HCT116 (cell line): ENCODE measurements at regions not wholly inside any gene's neighbourhood (a gene's known extent, or its start where the extent isn't known, plus 50 kb on each side); places are given as distances from the start of the nearest gene placed in this dataset.

Experiments
- ATAC-seq: fragments of 200-7000 bp; cut with Tn5 transposase; 2 replicates; pipeline ENCODE4 v1.9.1; 2020; ENCODE audit warnings: mild to moderate bottlenecking, moderate library complexity
- BruUV-seq: library from RNA; stranded (reverse); fragments of 400-500 nt; replicated peaks from 2 replicates; lab custom pipeline; 2021; lab: Mats Ljungman, UMichigan
- CTCF ChIA-PET: fragments of 300-600 bp; sonication (Branson Sonifier 250); formaldehyde crosslinking; loops from one replicate; lab custom pipeline; 2021; ENCODE audit warnings: antibody characterized with exemption; lab: Charles Lee
- POLR2A ChIA-PET: fragments of 300-600, 350-600 bp; sonication (Branson Sonifier 250); formaldehyde crosslinking; loops from one replicate; lab custom pipeline; 2021; ENCODE audit warnings: antibody characterized with exemption; lab: Charles Lee
- RAD21 ChIA-PET, 2 experiments: fragments of 300-600 bp; sonication (Branson Sonifier 250); formaldehyde crosslinking; loops; one replicate each; lab custom pipeline; 2023; ENCODE audit warnings: low total read pairs in 2 of 2; ENCODE audit not compliant: uncharacterized antibody in 2 of 2, unreplicated experiment in 2 of 2, low non-redundant PET in 1 of 2; lab: Charles Lee
- DNase-seq: peaks from one replicate; pipeline ENCODE4 v3.0.0-alpha.2; 2010; ENCODE audit warnings: low read depth, low spot score
- H2AFZ ChIP-seq: fragments of 200-600 bp; shearing (Covaris generic), sonication (generic); 2 replicates; pipeline ENCODE4 v1.6.1; 2017; ENCODE audit warnings: low read depth, mixed run types, mixed read lengths, antibody characterized with exemption, low read length; ENCODE audit not compliant: poor library complexity, severe bottlenecking
- H3K27ac ChIP-seq: 2 replicates; pipeline ENCODE4 v1.5.1; 2012; ENCODE audit warnings: low read depth, low read length
- H3K27me3 ChIP-seq: fragments of 200-600 bp; sonication (generic); 2 replicates; pipeline ENCODE4 v1.6.1; 2016; ENCODE audit warnings: mixed run types, low read length, mixed read lengths; ENCODE audit not compliant: insufficient read depth
- H3K36me3 ChIP-seq, 2 experiments: fragments of 200-500 bp in 1 of 2; fragments of 200-600 bp in 1 of 2; sonication (Bioruptor generic) in 1 of 2; sonication (generic) in 1 of 2; 2 replicates each; pipeline versions ENCODE4 v1.5.1 to v1.6.1; 2014 to 2016; ENCODE audit warnings: low read length in 2 of 2, inconsistent platforms in 1 of 2, mixed read lengths in 1 of 2, mixed run types in 1 of 2; ENCODE audit not compliant: insufficient read depth in 2 of 2, control insufficient read depth in 1 of 2
- H3K4me1 ChIP-seq, 2 experiments: fragments of 200-600 bp in 1 of 2; sonication (generic) in 1 of 2; 2 replicates each; pipeline versions ENCODE4 v1.5.1 to v1.6.1; 2012 to 2017; ENCODE audit warnings: low read length in 2 of 2, inconsistent platforms in 1 of 2, mild to moderate bottlenecking in 1 of 2, mixed read lengths in 1 of 2, mixed run types in 1 of 2, moderate library complexity in 1 of 2; ENCODE audit not compliant: insufficient read depth in 2 of 2, control insufficient read depth in 1 of 2
- H3K4me2 ChIP-seq: fragments of 200-600 bp; sonication (generic); 2 replicates; pipeline ENCODE4 v1.6.1; 2017; ENCODE audit warnings: mixed run types, low read length, mixed read lengths
- H3K4me3 ChIP-seq, 2 experiments: fragments of 200-600 bp in 1 of 2; sonication (generic) in 1 of 2; replicated peaks in 1 of 2; 2 replicates each; pipeline ENCODE4 v1.5.1; 2011 to 2016; ENCODE audit warnings: low read length in 2 of 2, control low read depth in 1 of 2, low read depth in 1 of 2, mild to moderate bottlenecking in 1 of 2, mixed read lengths in 1 of 2, mixed run types in 1 of 2
- H3K79me2 ChIP-seq: fragments of 200-600 bp; sonication (generic); 2 replicates; pipeline ENCODE4 v1.6.1; 2017; ENCODE audit warnings: mild to moderate bottlenecking, mixed run types, low read length, moderate library complexity, mixed read lengths; ENCODE audit not compliant: insufficient read depth
- H3K9ac ChIP-seq: fragments of 200-600 bp; sonication (generic); 2 replicates; pipeline ENCODE4 v1.6.1; 2016; ENCODE audit warnings: low read length, mixed read lengths
- H3K9me2 ChIP-seq: fragments of 200-600 bp; sonication (generic), shearing (Covaris generic); 2 replicates; pipeline ENCODE4 v1.6.1; 2017; ENCODE audit warnings: mixed run types, mild to moderate bottlenecking, moderate library complexity; ENCODE audit not compliant: insufficient read depth
- H3K9me3 ChIP-seq, 2 experiments: fragments of 200-500 bp in 1 of 2; fragments of 200-600 bp in 1 of 2; sonication (Bioruptor generic) in 1 of 2; sonication (generic) in 1 of 2; 2 replicates each; pipeline ENCODE4 v1.6.1; 2014 to 2017; ENCODE audit warnings: low read length in 2 of 2, mixed read lengths in 2 of 2, inconsistent platforms in 1 of 2, low read depth in 1 of 2, mild to moderate bottlenecking in 1 of 2, mixed run types in 1 of 2, moderate library complexity in 1 of 2; ENCODE audit not compliant: control insufficient read depth in 1 of 2, insufficient read depth in 1 of 2
- H4K20me1 ChIP-seq: fragments of 200-600 bp; sonication (generic), shearing (Covaris generic); 2 replicates; pipeline ENCODE4 v1.6.1; 2017; ENCODE audit warnings: mixed run types, mild to moderate bottlenecking, moderate library complexity; ENCODE audit not compliant: insufficient read depth
- CBX3 ChIP-seq: IDR thresholded peaks from 2 replicates; pipeline ENCODE4 v1.6.1; 2012; ENCODE audit warnings: low read depth
- CEBPB ChIP-seq: IDR thresholded peaks from 2 replicates; pipeline ENCODE4 v1.6.1; 2012; ENCODE audit warnings: low read depth
- EGR1 ChIP-seq: IDR thresholded peaks from 2 replicates; pipeline ENCODE4 v1.6.1; 2012; ENCODE audit warnings: low read depth
- ELF1 ChIP-seq: IDR thresholded peaks from 2 replicates; pipeline ENCODE4 v1.6.1; 2012; ENCODE audit warnings: low read depth, borderline replicate concordance
- EZH2 ChIP-seq: fragments of 200-600 bp; sonication (generic); IDR thresholded peaks from 2 replicates; pipeline ENCODE4 v1.6.1; 2017; ENCODE audit warnings: antibody characterized with exemption, mixed run types
- FOSL1 ChIP-seq: IDR thresholded peaks from 2 replicates; pipeline ENCODE4 v1.6.1; 2012; ENCODE audit warnings: low read depth
- JUND ChIP-seq: IDR thresholded peaks from 2 replicates; pipeline ENCODE4 v1.6.1; 2012
- POLR2A ChIP-seq: IDR thresholded peaks from 2 replicates; pipeline ENCODE4 v1.7.0; 2011; ENCODE audit warnings: borderline replicate concordance; ENCODE audit not compliant: insufficient read depth, insufficient read length; ENCODE audit errors: extremely low read depth
- POLR2AphosphoS5 ChIP-seq: IDR thresholded peaks from 2 replicates; pipeline ENCODE4 v1.6.1; 2011; ENCODE audit warnings: mild to moderate bottlenecking, low read depth, low read length, moderate library complexity
- SIN3A ChIP-seq: IDR thresholded peaks from 2 replicates; pipeline ENCODE4 v1.6.1; 2012; ENCODE audit warnings: low read depth
- SP1 ChIP-seq: IDR thresholded peaks from 2 replicates; pipeline ENCODE4 v1.6.1; 2012; ENCODE audit warnings: low read depth
- TCF7L2 ChIP-seq: IDR thresholded peaks from 2 replicates; pipeline ENCODE4 v1.7.0; 2011; ENCODE audit warnings: borderline replicate concordance, inconsistent platforms; ENCODE audit not compliant: insufficient read depth, insufficient read length; ENCODE audit errors: extremely low read depth
- ZBTB33 ChIP-seq: IDR thresholded peaks from 2 replicates; pipeline ENCODE4 v1.6.1; 2011; ENCODE audit warnings: mild to moderate bottlenecking, low read length, moderate library complexity; ENCODE audit not compliant: insufficient replicate concordance; ENCODE audit errors: extremely low read depth
- ZFX ChIP-seq: fragments of 450-650 bp; IDR thresholded peaks from 2 replicates; pipeline ENCODE4 v1.6.1; 2017
- ZNF274 ChIP-seq: fragments of 200-500 bp; sonication (Bioruptor generic); IDR thresholded peaks from 2 replicates; pipeline ENCODE4 v1.6.1; 2014; ENCODE audit warnings: mild to moderate bottlenecking, low read depth, low read length, inconsistent platforms
- intact Hi-C: fragments of 100-400 bp; cut with micrococcal nuclease; formaldehyde crosslinking; loops from 2 replicates; pipeline ENCODE4 v1.10.0; 2022
- TF ChIP-seq, protein P1 (sequence below): IDR thresholded peaks from 2 replicates; pipeline ENCODE4 v1.6.1; 2012
- TF ChIP-seq, protein P2 (sequence below): IDR thresholded peaks from 2 replicates; pipeline ENCODE4 v1.6.1; 2012
- TF ChIP-seq, protein P3 (sequence below): IDR thresholded peaks from 2 replicates; pipeline ENCODE4 v1.6.1; 2012; ENCODE audit warnings: low read depth
- TF ChIP-seq, protein P4 (sequence below), 3 experiments: fragments of 200-600 bp in 1 of 3; sonication (generic) in 1 of 3; IDR thresholded peaks in 2 of 3; conservative IDR thresholded peaks in 1 of 3; 2 replicates each; pipeline ENCODE4 v1.5.1; 2012 to 2017; ENCODE audit warnings: low read depth in 2 of 3, low read length in 2 of 3, antibody characterized with exemption in 1 of 3, borderline replicate concordance in 1 of 3, control low read depth in 1 of 3, mild to moderate bottlenecking in 1 of 3, mixed read lengths in 1 of 3, mixed run types in 1 of 3, moderate library complexity in 1 of 3; ENCODE audit not compliant: insufficient read depth in 1 of 3

- CTCF ChIA-PET = no interaction called here
- no peaks in the 10 kb centered on the region for H3K27me3 ChIP-seq
- H3K4me3 ChIP-seq = no peak overlapping the region
- H3K9ac ChIP-seq = no peak overlapping the region
- no peaks in the 10 kb centered on the region for H3K36me3 ChIP-seq
- RAD21 ChIA-PET = no interaction called here
- no peaks in the 10 kb centered on the region for H3K9me3 ChIP-seq
- BruUV-seq = no TSS peak
- POLR2A ChIA-PET = no interaction called here
- no peak overlapping the region for H2AFZ ChIP-seq
- no peaks in the 10 kb centered on the region for H4K20me1 ChIP-seq
- H3K79me2 ChIP-seq = no peaks in the 10 kb centered on the region
- H3K4me2 ChIP-seq = no peak overlapping the region
- peaks cover 0 to 9% of the 10 kb centered on the region in 2 experiments; a peak in 2 of 4 replicates for H3K4me1 ChIP-seq
- H3K27ac ChIP-seq = no peak overlapping the region
- TF ChIP-seq SIN3A (no peak), FOSL1 (no peak), CEBPB (no peak), EGR1 (no peak), CBX3 (no peak), POLR2AphosphoS5 (no peak), ZBTB33 (no peak), EZH2 (no peak), JUND (no peak), ZFX (no peak), TCF7L2 (no peak), POLR2A (no peak), ZNF274 (no peak), SP1 (no peak), ELF1 (no peak)
- TF ChIP-seq, protein P1, sequence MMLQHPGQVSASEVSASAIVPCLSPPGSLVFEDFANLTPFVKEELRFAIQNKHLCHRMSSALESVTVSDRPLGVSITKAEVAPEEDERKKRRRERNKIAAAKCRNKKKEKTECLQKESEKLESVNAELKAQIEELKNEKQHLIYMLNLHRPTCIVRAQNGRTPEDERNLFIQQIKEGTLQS = no peak
- TF ChIP-seq, protein P2, sequence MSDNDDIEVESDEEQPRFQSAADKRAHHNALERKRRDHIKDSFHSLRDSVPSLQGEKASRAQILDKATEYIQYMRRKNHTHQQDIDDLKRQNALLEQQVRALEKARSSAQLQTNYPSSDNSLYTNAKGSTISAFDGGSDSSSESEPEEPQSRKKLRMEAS = no peak
- TF ChIP-seq, protein P3, sequence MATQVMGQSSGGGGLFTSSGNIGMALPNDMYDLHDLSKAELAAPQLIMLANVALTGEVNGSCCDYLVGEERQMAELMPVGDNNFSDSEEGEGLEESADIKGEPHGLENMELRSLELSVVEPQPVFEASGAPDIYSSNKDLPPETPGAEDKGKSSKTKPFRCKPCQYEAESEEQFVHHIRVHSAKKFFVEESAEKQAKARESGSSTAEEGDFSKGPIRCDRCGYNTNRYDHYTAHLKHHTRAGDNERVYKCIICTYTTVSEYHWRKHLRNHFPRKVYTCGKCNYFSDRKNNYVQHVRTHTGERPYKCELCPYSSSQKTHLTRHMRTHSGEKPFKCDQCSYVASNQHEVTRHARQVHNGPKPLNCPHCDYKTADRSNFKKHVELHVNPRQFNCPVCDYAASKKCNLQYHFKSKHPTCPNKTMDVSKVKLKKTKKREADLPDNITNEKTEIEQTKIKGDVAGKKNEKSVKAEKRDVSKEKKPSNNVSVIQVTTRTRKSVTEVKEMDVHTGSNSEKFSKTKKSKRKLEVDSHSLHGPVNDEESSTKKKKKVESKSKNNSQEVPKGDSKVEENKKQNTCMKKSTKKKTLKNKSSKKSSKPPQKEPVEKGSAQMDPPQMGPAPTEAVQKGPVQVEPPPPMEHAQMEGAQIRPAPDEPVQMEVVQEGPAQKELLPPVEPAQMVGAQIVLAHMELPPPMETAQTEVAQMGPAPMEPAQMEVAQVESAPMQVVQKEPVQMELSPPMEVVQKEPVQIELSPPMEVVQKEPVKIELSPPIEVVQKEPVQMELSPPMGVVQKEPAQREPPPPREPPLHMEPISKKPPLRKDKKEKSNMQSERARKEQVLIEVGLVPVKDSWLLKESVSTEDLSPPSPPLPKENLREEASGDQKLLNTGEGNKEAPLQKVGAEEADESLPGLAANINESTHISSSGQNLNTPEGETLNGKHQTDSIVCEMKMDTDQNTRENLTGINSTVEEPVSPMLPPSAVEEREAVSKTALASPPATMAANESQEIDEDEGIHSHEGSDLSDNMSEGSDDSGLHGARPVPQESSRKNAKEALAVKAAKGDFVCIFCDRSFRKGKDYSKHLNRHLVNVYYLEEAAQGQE = no peak
- TF ChIP-seq, protein P4, sequence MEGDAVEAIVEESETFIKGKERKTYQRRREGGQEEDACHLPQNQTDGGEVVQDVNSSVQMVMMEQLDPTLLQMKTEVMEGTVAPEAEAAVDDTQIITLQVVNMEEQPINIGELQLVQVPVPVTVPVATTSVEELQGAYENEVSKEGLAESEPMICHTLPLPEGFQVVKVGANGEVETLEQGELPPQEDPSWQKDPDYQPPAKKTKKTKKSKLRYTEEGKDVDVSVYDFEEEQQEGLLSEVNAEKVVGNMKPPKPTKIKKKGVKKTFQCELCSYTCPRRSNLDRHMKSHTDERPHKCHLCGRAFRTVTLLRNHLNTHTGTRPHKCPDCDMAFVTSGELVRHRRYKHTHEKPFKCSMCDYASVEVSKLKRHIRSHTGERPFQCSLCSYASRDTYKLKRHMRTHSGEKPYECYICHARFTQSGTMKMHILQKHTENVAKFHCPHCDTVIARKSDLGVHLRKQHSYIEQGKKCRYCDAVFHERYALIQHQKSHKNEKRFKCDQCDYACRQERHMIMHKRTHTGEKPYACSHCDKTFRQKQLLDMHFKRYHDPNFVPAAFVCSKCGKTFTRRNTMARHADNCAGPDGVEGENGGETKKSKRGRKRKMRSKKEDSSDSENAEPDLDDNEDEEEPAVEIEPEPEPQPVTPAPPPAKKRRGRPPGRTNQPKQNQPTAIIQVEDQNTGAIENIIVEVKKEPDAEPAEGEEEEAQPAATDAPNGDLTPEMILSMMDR (IDR thresholded peaks at IDR 0.05 in 2 of 3, conservative IDR thresholded peaks at IDR 0.05 in 1 of 3; ENCODE audit: borderline replicate concordance in 1 of 3, insufficient read depth in 1 of 3, low read depth in 2 of 3, low read length in 2 of 3) = no peak
- intact Hi-C loops = no loop called here
- no peak for ATAC-seq
- no peak for DNase-seq
- H3K9me2 ChIP-seq = 0 out of 2 replicates have a peak, but pooled peaks cover 3% of the 10 kb centered on the region
Observed at GRCh38 chr7:115338016-115338415, 416.1 kb downstream of the MDFIC start.
